ENCODE measurements at regions not wholly inside any gene's neighbourhood (a gene's known extent, or its start where the extent isn't known, plus 50 kb on each side); places are given as distances from the start of the nearest gene placed in this dataset.

GRCh38 chr4:125539691-125540090, 224.9 kb downstream of the FAT4 start:
- Mint-ChIP-seq H3K27ac (no peak overlapping the region), H3K27me3 (no peaks in the 10 kb centered on the region), H3K4me1 (no peaks in the 10 kb centered on the region), H3K4me3 (no peak overlapping the region), H3K36me3 (no peaks in the 10 kb centered on the region), H3K9me3 (peaks cover 0 to 17% (median 9%) of the 10 kb centered on the region in 7 donors)
- ATAC-seq (ENCODE audit: low read depth in 2 of 2) (no peak), DNase-seq (no peak)

GRCh38 chr4:125541836-125542385, 227.2 kb downstream of the FAT4 start:
- DNase-seq (no peak), ATAC-seq (ENCODE audit: low read depth in 2 of 2) (no peak)
- Mint-ChIP-seq H3K4me1 (no peaks in the 10 kb centered on the region), H3K4me3 (no peak overlapping the region), H3K9me3 (peaks cover 0 to 17% (median 9%) of the 10 kb centered on the region in 7 donors), H3K27ac (no peak overlapping the region), H3K27me3 (no peaks in the 10 kb centered on the region), H3K36me3 (no peaks in the 10 kb centered on the region)

- ATAC-seq (ENCODE audit: low read depth in 2 of 2) (no peak), DNase-seq (no peak)
- Mint-ChIP-seq H3K36me3 (no peaks in the 10 kb centered on the region), H3K27me3 (no peaks in the 10 kb centered on the region), H3K4me1 (no peaks in the 10 kb centered on the region), H3K27ac (no peak overlapping the region), H3K4me3 (no peak overlapping the region), H3K9me3 (peaks cover 0 to 4% (median 0%) of the 10 kb centered on the region in 7 donors)
Measured at GRCh38 chr4:125546272-125546671, 231.5 kb downstream of the FAT4 start.

- no peaks in the 10 kb centered on the region for H3K27me3 Mint-ChIP-seq
- H3K9me3 Mint-ChIP-seq, result peaks cover 0 to 4% (median 3%) of the 10 kb centered on the region in 7 donors
- ATAC-seq (ENCODE audit: low read depth in 2 of 2), result no peak
- no peaks in the 10 kb centered on the region for H3K4me1 Mint-ChIP-seq
- no peak overlapping the region for H3K4me3 Mint-ChIP-seq
- no peak overlapping the region for H3K27ac Mint-ChIP-seq
- DNase-seq, result no peak
- H3K36me3 Mint-ChIP-seq, result no peaks in the 10 kb centered on the region
Measured at GRCh38 chr4:125547836-125548235, 233.1 kb downstream of the FAT4 start.

GRCh38 chr4:125550769-125551168, 236.0 kb downstream of the FAT4 start:
- Mint-ChIP-seq H3K27me3 (no peaks in the 10 kb centered on the region), H3K36me3 (no peaks in the 10 kb centered on the region), H3K4me3 (no peak overlapping the region), H3K4me1 (no peaks in the 10 kb centered on the region), H3K27ac (no peak overlapping the region), H3K9me3 (peaks cover 0 to 7% (median 3%) of the 10 kb centered on the region in 7 donors)
- DNase-seq, result no peak
- no peak for ATAC-seq (ENCODE audit: low read depth in 2 of 2)

- H3K36me3 Mint-ChIP-seq, result no peaks in the 10 kb centered on the region
- H3K4me1 Mint-ChIP-seq, result no peaks in the 10 kb centered on the region
- no peak overlapping the region for H3K4me3 Mint-ChIP-seq
- H3K9me3 Mint-ChIP-seq, result peaks cover 0 to 5% (median 3%) of the 10 kb centered on the region in 7 donors
- no peak overlapping the region for H3K27ac Mint-ChIP-seq
- ATAC-seq (ENCODE audit: low read depth in 2 of 2) (no peak), DNase-seq (no peak)
- H3K27me3 Mint-ChIP-seq, result no peaks in the 10 kb centered on the region
Measured at GRCh38 chr4:125551466-125551865, 236.7 kb downstream of the FAT4 start.

GRCh38 chr4:125551967-125552366, 237.2 kb downstream of the FAT4 start:
- H3K27me3 Mint-ChIP-seq, result no peaks in the 10 kb centered on the region

GRCh38 chr4:125572601-125573000, 257.8 kb downstream of the FAT4 start:
- no peak overlapping the region for H3K27ac Mint-ChIP-seq
- no peak overlapping the region for H3K4me3 Mint-ChIP-seq
- DNase-seq (no peak), ATAC-seq (ENCODE audit: low read depth in 2 of 2) (no peak)
- no peaks in the 10 kb centered on the region for H3K36me3 Mint-ChIP-seq
- H3K27me3 Mint-ChIP-seq, result no peaks in the 10 kb centered on the region
- no peaks in the 10 kb centered on the region for H3K4me1 Mint-ChIP-seq
- peaks cover 0 to 5% (median 2%) of the 10 kb centered on the region in 7 donors for H3K9me3 Mint-ChIP-seq

More at GRCh38 chr4:125551967-125552366, 237.2 kb downstream of the FAT4 start:
- Mint-ChIP-seq H3K27ac (no peak overlapping the region), H3K36me3 (no peaks in the 10 kb centered on the region), H3K4me1 (no peaks in the 10 kb centered on the region), H3K4me3 (no peak overlapping the region), H3K9me3 (peaks cover 0 to 8% (median 4%) of the 10 kb centered on the region in 7 donors)
- no peak for DNase-seq
- no peak for ATAC-seq (ENCODE audit: low read depth in 2 of 2)

GRCh38 chr4:125573368-125573767, 258.6 kb downstream of the FAT4 start:
- ATAC-seq (ENCODE audit: low read depth in 2 of 2), result no peak
- Mint-ChIP-seq H3K27me3 (no peaks in the 10 kb centered on the region), H3K4me3 (no peak overlapping the region), H3K9me3 (peaks cover 0 to 5% (median 2%) of the 10 kb centered on the region in 7 donors), H3K36me3 (no peaks in the 10 kb centered on the region), H3K4me1 (no peaks in the 10 kb centered on the region), H3K27ac (no peak overlapping the region)
- no peak for DNase-seq

GRCh38 chr4:125573786-125574185, 259.0 kb downstream of the FAT4 start:
- Mint-ChIP-seq H3K4me3 (no peak overlapping the region), H3K27me3 (no peaks in the 10 kb centered on the region), H3K9me3 (peaks cover 0 to 5% (median 2%) of the 10 kb centered on the region in 7 donors), H3K36me3 (no peaks in the 10 kb centered on the region), H3K27ac (no peak overlapping the region), H3K4me1 (no peaks in the 10 kb centered on the region)
- DNase-seq (no peak), ATAC-seq (ENCODE audit: low read depth in 2 of 2) (no peak)

GRCh38 chr4:125582302-125582701, 267.5 kb downstream of the FAT4 start:
- DNase-seq (no peak), ATAC-seq (ENCODE audit: low read depth in 2 of 2) (no peak)
- Mint-ChIP-seq H3K4me3 (no peak overlapping the region), H3K27ac (peak overlapping the region in 1 of 6 donors; percentile 62), H3K27me3 (no peaks in the 10 kb centered on the region), H3K36me3 (no peaks in the 10 kb centered on the region), H3K9me3 (peaks cover 0 to 5% (median 0%) of the 10 kb centered on the region in 7 donors), H3K4me1 (no peaks in the 10 kb centered on the region)

- no peak overlapping the region for H3K4me3 Mint-ChIP-seq
Measured at GRCh38 chr4:125590158-125590557, 275.4 kb downstream of the FAT4 start.

GRCh38 chr4:125591290-125591689, 276.5 kb downstream of the FAT4 start:
- Mint-ChIP-seq H3K4me1 (no peaks in the 10 kb centered on the region), H3K4me3 (no peak overlapping the region), H3K36me3 (no peaks in the 10 kb centered on the region), H3K27me3 (no peaks in the 10 kb centered on the region), H3K27ac (peak overlapping the region in 1 of 6 donors; percentile 42), H3K9me3 (peaks cover 0 to 7% (median 3%) of the 10 kb centered on the region in 7 donors)
- ATAC-seq (ENCODE audit: low read depth in 2 of 2) (no peak), DNase-seq (no peak)

More at GRCh38 chr4:125590158-125590557, 275.4 kb downstream of the FAT4 start:
- no peaks in the 10 kb centered on the region for H3K27me3 Mint-ChIP-seq
- ATAC-seq (ENCODE audit: low read depth in 2 of 2) (no peak), DNase-seq (no peak)
- no peaks in the 10 kb centered on the region for H3K4me1 Mint-ChIP-seq
- H3K9me3 Mint-ChIP-seq, result peaks cover 0 to 7% (median 3%) of the 10 kb centered on the region in 7 donors
- no peaks in the 10 kb centered on the region for H3K36me3 Mint-ChIP-seq
- peak overlapping the region in 1 of 6 donors; percentile 68 for H3K27ac Mint-ChIP-seq

- no peaks in the 10 kb centered on the region for H3K4me1 Mint-ChIP-seq
- no peaks in the 10 kb centered on the region for H3K27me3 Mint-ChIP-seq
- DNase-seq, result no peak
- H3K4me3 Mint-ChIP-seq, result no peak overlapping the region
- no peak overlapping the region for H3K27ac Mint-ChIP-seq
- no peaks in the 10 kb centered on the region for H3K36me3 Mint-ChIP-seq
- H3K9me3 Mint-ChIP-seq, result peaks cover 0 to 6% (median 3%) of the 10 kb centered on the region in 7 donors
- no peak for ATAC-seq (ENCODE audit: low read depth in 2 of 2)
Measured at GRCh38 chr4:125594056-125594602, 279.4 kb downstream of the FAT4 start.
